ENCODE measurements at regions not wholly inside any gene's neighbourhood (a gene's known extent, or its start where the extent isn't known, plus 50 kb on each side); places are given as distances from the start of the nearest gene placed in this dataset.

- TF ChIP-seq EZH2 (IDR thresholded peaks at IDR 0.05; ENCODE audit: borderline replicate concordance) (no peak), CTCF (IDR thresholded peaks at IDR 0.05; ENCODE audit: poor library complexity) (no peak), EZH2phosphoT487 (IDR thresholded peaks at IDR 0.05; ENCODE audit: low read depth, severe bottlenecking, unreplicated experiment) (no peak)
These were observed 164.8 kb downstream of the DEPDC1B start for GRCh38 chr5:60535198-60535597.
